ENCODE measurements at regions not wholly inside any gene's neighbourhood (a gene's known extent, or its start where the extent isn't known, plus 50 kb on each side); places are given as distances from the start of the nearest gene placed in this dataset.

- ATAC-seq, result no peak
- no peak for TF ChIP-seq POLR2AphosphoS5 (IDR thresholded peaks at IDR 0.05; ENCODE audit: low read depth, low read length)
- TF ChIP-seq CTCF (IDR thresholded peaks at IDR 0.05), result no peak
- Histone ChIP-seq H3K9me3 (ENCODE audit: control insufficient read depth, insufficient read depth, low read depth, low read length) (no peaks in the 10 kb centered on the region), H3K27ac (ENCODE audit: low read length) (no peak overlapping the region), H3K36me3 (ENCODE audit: control insufficient read depth, insufficient read depth, low read length) (no peaks in the 10 kb centered on the region), H3K4me1 (ENCODE audit: control insufficient read depth, insufficient read depth, low read length) (no peaks in the 10 kb centered on the region), H3K27me3 (ENCODE audit: control insufficient read depth, insufficient read depth, low read length) (no peaks in the 10 kb centered on the region), H3K4me3 (ENCODE audit: low read depth in 2 of 2, low read length in 2 of 2) (no peak overlapping the region)
- DNase-seq (ENCODE audit: low read depth, low spot score), result no peak
- ChIA-PET CTCF (no interaction called here), POLR2A (no interaction called here)
- no TSS peak for BruUV-seq (replicated peaks)
- intact Hi-C loops (cut with micrococcal nuclease; ENCODE audit: unreplicated experiment), result no loop called here
- in situ Hi-C loops (cut with HindIII; ENCODE audit: low pct_unique_long_range_greater_than_20kb, low sequenced_read_pairs), result no loop called here
Observed at GRCh38 chr2:185388226-185388625, 350.4 kb upstream of the FSIP2 start.

- DNase-seq (ENCODE audit: low read depth, low spot score) (no peak), ATAC-seq (no peak)
- POLR2A ChIA-PET, result no interaction called here
Observed at GRCh38 chr2:185391543-185391942, 347.1 kb upstream of the FSIP2 start.

More at GRCh38 chr2:185391543-185391942, 347.1 kb upstream of the FSIP2 start:
- TF ChIP-seq CTCF (IDR thresholded peaks at IDR 0.05) (no peak), SIN3A (IDR thresholded peaks at IDR 0.05; ENCODE audit: borderline replicate concordance, insufficient read depth, low read depth, low read length) (no peak), TCF7L2 (IDR thresholded peaks at IDR 0.05; ENCODE audit: low read depth, low read length) (no peak), POLR2AphosphoS5 (IDR thresholded peaks at IDR 0.05; ENCODE audit: low read depth, low read length) (no peak)
- TF ChIP-seq, protein P1, sequence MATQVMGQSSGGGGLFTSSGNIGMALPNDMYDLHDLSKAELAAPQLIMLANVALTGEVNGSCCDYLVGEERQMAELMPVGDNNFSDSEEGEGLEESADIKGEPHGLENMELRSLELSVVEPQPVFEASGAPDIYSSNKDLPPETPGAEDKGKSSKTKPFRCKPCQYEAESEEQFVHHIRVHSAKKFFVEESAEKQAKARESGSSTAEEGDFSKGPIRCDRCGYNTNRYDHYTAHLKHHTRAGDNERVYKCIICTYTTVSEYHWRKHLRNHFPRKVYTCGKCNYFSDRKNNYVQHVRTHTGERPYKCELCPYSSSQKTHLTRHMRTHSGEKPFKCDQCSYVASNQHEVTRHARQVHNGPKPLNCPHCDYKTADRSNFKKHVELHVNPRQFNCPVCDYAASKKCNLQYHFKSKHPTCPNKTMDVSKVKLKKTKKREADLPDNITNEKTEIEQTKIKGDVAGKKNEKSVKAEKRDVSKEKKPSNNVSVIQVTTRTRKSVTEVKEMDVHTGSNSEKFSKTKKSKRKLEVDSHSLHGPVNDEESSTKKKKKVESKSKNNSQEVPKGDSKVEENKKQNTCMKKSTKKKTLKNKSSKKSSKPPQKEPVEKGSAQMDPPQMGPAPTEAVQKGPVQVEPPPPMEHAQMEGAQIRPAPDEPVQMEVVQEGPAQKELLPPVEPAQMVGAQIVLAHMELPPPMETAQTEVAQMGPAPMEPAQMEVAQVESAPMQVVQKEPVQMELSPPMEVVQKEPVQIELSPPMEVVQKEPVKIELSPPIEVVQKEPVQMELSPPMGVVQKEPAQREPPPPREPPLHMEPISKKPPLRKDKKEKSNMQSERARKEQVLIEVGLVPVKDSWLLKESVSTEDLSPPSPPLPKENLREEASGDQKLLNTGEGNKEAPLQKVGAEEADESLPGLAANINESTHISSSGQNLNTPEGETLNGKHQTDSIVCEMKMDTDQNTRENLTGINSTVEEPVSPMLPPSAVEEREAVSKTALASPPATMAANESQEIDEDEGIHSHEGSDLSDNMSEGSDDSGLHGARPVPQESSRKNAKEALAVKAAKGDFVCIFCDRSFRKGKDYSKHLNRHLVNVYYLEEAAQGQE (IDR thresholded peaks at IDR 0.05; ENCODE audit: insufficient read depth in 1 of 2, low read depth in 2 of 2, low read length in 1 of 2), result no peak
- Histone ChIP-seq H3K27me3 (ENCODE audit: control insufficient read depth, insufficient read depth, low read length) (no peaks in the 10 kb centered on the region), H3K27ac (ENCODE audit: low read length) (no peak overlapping the region), H3K36me3 (ENCODE audit: control insufficient read depth, insufficient read depth, low read length) (no peaks in the 10 kb centered on the region), H3K4me1 (ENCODE audit: control insufficient read depth, insufficient read depth, low read length) (no peaks in the 10 kb centered on the region), H3K4me3 (ENCODE audit: low read depth in 2 of 2, low read length in 2 of 2) (no peak overlapping the region), H3K9me3 (ENCODE audit: control insufficient read depth, insufficient read depth, low read depth, low read length) (no peaks in the 10 kb centered on the region)
- in situ Hi-C loops (cut with HindIII; ENCODE audit: low pct_unique_long_range_greater_than_20kb, low sequenced_read_pairs) (no loop called here), intact Hi-C loops (cut with micrococcal nuclease; ENCODE audit: unreplicated experiment) (no loop called here)
- no TSS peak for BruUV-seq (replicated peaks)
- CTCF ChIA-PET, result interaction anchor here (0.7 kb wide), 1 partner anchor 1018 kb away, joined by 3 read pairs; no protein-coding TSS in a partner anchor

Measured in Panc1 (cell line).